H1 (cell line): ENCODE measurements at regions not wholly inside any gene's neighbourhood (a gene's known extent, or its start where the extent isn't known, plus 50 kb on each side); places are given as distances from the start of the nearest gene placed in this dataset.

ENCODE experiments used
- ASH2L ChIP-seq: fragments of 200-600, 300-600 bp; sonication (generic); IDR thresholded peaks from one replicate; pipeline ENCODE4 v1.7.1; 2017; ENCODE audit warnings: low read length
- JUN ChIP-seq: IDR thresholded peaks from 2 replicates; pipeline ENCODE4 v1.6.1; 2011; ENCODE audit warnings: low read depth, mild to moderate bottlenecking, improper control_type of control experiment, low read length
- TF ChIP-seq, protein P1 (sequence below): IDR thresholded peaks from 2 replicates; pipeline ENCODE4 v1.6.1; 2012; ENCODE audit warnings: low read length, inconsistent platforms

DNA sequence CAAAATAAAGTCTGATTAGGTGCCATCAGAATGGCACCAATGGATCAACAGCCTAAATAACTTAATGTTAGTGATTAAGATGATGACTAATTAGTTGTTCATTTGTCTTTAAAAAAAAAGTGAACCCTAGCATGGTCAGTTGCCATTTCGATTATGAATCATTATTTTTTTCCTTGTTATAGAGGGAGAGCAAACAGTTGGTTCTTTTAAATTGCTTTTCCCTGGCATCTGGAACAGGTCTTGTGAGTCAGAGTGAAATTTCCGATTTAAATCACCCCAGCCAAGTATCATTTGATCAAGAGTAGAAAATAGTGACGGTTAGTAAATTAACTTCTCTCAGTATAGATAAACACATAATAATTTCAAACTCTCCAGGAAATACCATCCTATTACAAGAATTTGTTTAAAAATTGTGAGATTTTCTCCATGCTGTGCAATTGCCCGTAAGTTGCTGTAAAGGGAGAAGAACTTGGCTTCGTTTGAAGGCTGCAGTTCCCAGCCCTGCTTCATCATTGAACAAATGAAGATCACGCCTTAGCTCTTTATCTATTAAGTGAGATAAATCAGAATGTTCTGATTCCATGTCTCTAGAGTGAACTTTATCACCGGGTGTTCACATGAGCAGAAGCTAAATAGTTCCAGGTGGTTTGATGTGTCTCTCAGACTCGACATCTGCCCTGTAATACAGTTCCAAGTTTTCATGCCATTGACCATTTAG, 741.3 kb downstream of the DOK5 start (continued):
- TF ChIP-seq, protein P1, sequence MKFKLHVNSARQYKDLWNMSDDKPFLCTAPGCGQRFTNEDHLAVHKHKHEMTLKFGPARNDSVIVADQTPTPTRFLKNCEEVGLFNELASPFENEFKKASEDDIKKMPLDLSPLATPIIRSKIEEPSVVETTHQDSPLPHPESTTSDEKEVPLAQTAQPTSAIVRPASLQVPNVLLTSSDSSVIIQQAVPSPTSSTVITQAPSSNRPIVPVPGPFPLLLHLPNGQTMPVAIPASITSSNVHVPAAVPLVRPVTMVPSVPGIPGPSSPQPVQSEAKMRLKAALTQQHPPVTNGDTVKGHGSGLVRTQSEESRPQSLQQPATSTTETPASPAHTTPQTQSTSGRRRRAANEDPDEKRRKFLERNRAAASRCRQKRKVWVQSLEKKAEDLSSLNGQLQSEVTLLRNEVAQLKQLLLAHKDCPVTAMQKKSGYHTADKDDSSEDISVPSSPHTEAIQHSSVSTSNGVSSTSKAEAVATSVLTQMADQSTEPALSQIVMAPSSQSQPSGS = no peak
- TF ChIP-seq ASH2L (no peak), JUN (no peak)
